ENCODE measurements at regions not wholly inside any gene's neighbourhood (a gene's known extent, or its start where the extent isn't known, plus 50 kb on each side); places are given as distances from the start of the nearest gene placed in this dataset.

GRCh38 chr9:16135968-16136367 lies 583.1 kb downstream of the CCDC171 start:
- no peak for DNase-seq

- DNase-seq: no peak
Measured at GRCh38 chr9:16136451-16136850, 583.6 kb downstream of the CCDC171 start.

GRCh38 chr9:16136961-16137360 lies 584.1 kb downstream of the CCDC171 start:
- DNase-seq: no peak

- no peak for DNase-seq
Measured at GRCh38 chr9:16138561-16139491, 586.0 kb downstream of the CCDC171 start.

- DNase-seq: no peak
Measured at GRCh38 chr9:16139774-16140173, 586.9 kb downstream of the CCDC171 start.

GRCh38 chr9:16143310-16143709 lies 590.5 kb downstream of the CCDC171 start:
- no peak for DNase-seq

- DNase-seq: no peak
Measured at GRCh38 chr9:16143947-16144890, 591.4 kb downstream of the CCDC171 start.

- no peak for DNase-seq
Measured at GRCh38 chr9:16145196-16145950, 592.5 kb downstream of the CCDC171 start.

GRCh38 chr9:16147726-16148125 lies 594.9 kb downstream of the CCDC171 start:
- no peak for DNase-seq

GRCh38 chr9:16150501-16150900 lies 597.7 kb downstream of the CCDC171 start:
- no peak for DNase-seq

GRCh38 chr9:16150938-16151650 lies 598.3 kb downstream of the CCDC171 start:
- DNase-seq: no peak

- DNase-seq: no peak
Measured at GRCh38 chr9:16152276-16153101, 599.6 kb downstream of the CCDC171 start.

- no peak for DNase-seq
Measured at GRCh38 chr9:16153221-16153620, 600.4 kb downstream of the CCDC171 start.

GRCh38 chr9:16153741-16154140 lies 600.9 kb downstream of the CCDC171 start:
- no peak for DNase-seq

GRCh38 chr9:16154521-16155078 lies 601.8 kb downstream of the CCDC171 start:
- DNase-seq: peak; percentile 8

GRCh38 chr9:16155878-16156277 lies 603.0 kb downstream of the CCDC171 start:
- DNase-seq: no peak

GRCh38 chr9:16157216-16157615 lies 604.4 kb downstream of the CCDC171 start:
- DNase-seq: no peak

GRCh38 chr9:16157651-16158050 lies 604.8 kb downstream of the CCDC171 start:
- no peak for DNase-seq

- no peak for DNase-seq
Measured at GRCh38 chr9:16158093-16158492, 605.2 kb downstream of the CCDC171 start.

- no peak for DNase-seq
Measured at GRCh38 chr9:16161483-16161882, 608.6 kb downstream of the CCDC171 start.

- no peak for DNase-seq
Measured at GRCh38 chr9:16170119-16170518, 617.3 kb downstream of the CCDC171 start.

All from NCI-H510A treated with DMSO at 0.1 percent for 48 hours (cell line).